Epithelial cell of esophagus (primary cell): ENCODE measurements at regions not wholly inside any gene's neighbourhood (a gene's known extent, or its start where the extent isn't known, plus 50 kb on each side); places are given as distances from the start of the nearest gene placed in this dataset.

Experiments
- DNase-seq: peaks from one replicate; pipeline ENCODE4 v3.0.0; 2010; ENCODE audit warnings: low read depth
- H3K4me3 ChIP-seq: 2 replicates; pipeline ENCODE4 v1.5.1; 2011; ENCODE audit warnings: mild to moderate bottlenecking, low read length, control low read depth
- TF ChIP-seq, protein P1 (sequence below): IDR thresholded peaks from 2 replicates; pipeline ENCODE4 v1.5.1; 2011; ENCODE audit warnings: low read depth, mild to moderate bottlenecking, low read length, control low read depth, inconsistent platforms; ENCODE audit not compliant: insufficient read depth; ENCODE audit errors: missing control alignments

DNA sequence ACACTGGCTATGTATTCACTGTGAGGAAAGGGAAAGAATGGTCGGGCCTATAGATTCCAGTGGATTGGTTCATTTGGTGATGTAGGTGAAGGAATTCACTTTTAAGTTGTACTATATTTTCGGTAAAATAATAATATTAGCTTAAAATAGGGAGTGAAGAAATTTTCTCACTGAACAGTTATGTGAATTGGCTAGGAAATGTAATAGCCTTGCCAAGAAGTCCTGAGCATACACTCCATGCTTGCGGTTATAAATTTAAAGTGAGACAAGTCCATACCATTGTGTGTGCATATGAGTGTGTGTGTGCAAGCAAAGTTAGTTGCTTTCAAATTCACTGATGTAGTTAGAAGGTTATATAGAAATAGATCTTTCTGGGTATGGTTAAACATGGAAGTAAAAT is 1651.0 kb downstream of the NCAM2 start:
- TF ChIP-seq, protein P1, sequence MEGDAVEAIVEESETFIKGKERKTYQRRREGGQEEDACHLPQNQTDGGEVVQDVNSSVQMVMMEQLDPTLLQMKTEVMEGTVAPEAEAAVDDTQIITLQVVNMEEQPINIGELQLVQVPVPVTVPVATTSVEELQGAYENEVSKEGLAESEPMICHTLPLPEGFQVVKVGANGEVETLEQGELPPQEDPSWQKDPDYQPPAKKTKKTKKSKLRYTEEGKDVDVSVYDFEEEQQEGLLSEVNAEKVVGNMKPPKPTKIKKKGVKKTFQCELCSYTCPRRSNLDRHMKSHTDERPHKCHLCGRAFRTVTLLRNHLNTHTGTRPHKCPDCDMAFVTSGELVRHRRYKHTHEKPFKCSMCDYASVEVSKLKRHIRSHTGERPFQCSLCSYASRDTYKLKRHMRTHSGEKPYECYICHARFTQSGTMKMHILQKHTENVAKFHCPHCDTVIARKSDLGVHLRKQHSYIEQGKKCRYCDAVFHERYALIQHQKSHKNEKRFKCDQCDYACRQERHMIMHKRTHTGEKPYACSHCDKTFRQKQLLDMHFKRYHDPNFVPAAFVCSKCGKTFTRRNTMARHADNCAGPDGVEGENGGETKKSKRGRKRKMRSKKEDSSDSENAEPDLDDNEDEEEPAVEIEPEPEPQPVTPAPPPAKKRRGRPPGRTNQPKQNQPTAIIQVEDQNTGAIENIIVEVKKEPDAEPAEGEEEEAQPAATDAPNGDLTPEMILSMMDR, result no peak
- H3K4me3 ChIP-seq, result no peak overlapping the region
- DNase-seq, result no peak

DNA sequence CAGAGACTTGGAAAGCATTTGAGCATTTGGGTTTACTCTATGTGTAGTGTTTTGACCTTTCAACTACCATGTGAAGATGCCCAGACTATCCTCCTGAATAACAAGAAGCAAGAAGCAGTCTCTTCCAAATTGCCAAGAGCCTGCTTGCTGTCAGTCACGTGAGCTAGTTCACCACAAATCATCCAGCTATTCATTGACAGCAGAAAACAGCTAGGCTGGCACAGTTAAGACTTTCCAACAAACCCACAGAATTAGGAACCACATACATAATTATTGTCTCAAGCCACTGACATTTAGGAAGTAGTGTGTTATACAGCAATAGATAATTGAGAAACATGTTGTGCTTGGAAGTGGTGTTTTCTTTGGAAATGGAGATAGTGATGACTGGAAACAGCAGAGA is 1652.0 kb downstream of the NCAM2 start:
- TF ChIP-seq, protein P1, result no peak
- H3K4me3 ChIP-seq, result no peak overlapping the region
- no peak for DNase-seq

GRCh38 chr21:22657781-22658180 is 1659.6 kb downstream of the NCAM2 start:
- TF ChIP-seq, protein P1, result no peak
- no peak for DNase-seq
- no peak overlapping the region for H3K4me3 ChIP-seq

DNA sequence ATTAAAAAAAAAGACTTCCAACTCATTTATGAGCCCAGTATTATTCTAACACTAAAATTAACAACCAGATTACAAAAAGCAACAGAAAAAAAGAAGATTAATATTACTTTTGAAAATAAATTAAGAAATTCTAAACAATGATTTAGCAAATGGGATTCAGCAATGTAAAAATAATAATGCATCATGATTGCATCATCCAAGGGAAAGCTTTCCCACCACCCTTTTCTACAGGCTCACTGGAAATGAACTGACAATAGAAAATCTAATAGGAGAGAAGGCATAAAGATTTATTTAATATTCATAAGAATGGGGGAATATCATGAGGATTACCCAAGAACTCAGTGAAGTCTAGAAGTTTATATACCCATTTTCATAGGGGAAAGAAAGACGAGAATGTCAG is 1671.9 kb downstream of the NCAM2 start:
- H3K4me3 ChIP-seq, result no peak overlapping the region
- TF ChIP-seq, protein P1, result no peak
- no peak for DNase-seq

DNA sequence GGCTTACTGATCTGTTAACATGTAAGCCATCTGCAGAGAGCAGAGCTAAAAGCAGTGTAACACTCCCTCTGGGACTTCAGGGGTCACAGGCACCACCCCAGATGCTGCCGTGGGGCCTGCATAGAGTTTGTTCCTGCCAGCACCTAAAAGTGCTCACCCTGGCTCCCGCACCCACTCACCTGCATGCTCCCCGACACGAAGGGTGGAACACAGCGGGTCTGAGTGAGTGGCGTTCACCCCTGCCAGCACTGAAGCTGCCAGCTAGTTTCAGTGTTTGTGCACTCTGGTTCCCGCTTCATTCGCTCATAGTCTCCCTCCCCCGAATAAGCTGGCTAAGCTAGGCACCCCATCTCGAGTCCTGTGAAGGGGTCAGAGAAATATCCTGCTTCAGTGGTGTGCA is 1681.0 kb downstream of the NCAM2 start:
- no peak for DNase-seq
- TF ChIP-seq, protein P1, result no peak
- H3K4me3 ChIP-seq, result no peak overlapping the region

GRCh38 chr21:22691658-22692057 is 1693.4 kb downstream of the NCAM2 start:
- DNase-seq, result no peak
- TF ChIP-seq, protein P1, result no peak
- no peak overlapping the region for H3K4me3 ChIP-seq

GRCh38 chr21:22703521-22703920 is 1705.3 kb downstream of the NCAM2 start:
- no peak overlapping the region for H3K4me3 ChIP-seq
- TF ChIP-seq, protein P1, result no peak
- DNase-seq, result no peak
